Trophoblast cell (in vitro differentiated cells and primary cell): ENCODE measurements at regions not wholly inside any gene's neighbourhood (a gene's known extent, or its start where the extent isn't known, plus 50 kb on each side); places are given as distances from the start of the nearest gene placed in this dataset.

Experiments
- DNase-seq, 2 donors: peaks; one replicate each; pipeline ENCODE4 v3.0.0-alpha.2; 2016
- H2AFZ ChIP-seq: 2 replicates; pipeline ENCODE4 v1.6.1; 2013; ENCODE audit warnings: low read length, moderate library complexity, mild to moderate bottlenecking; ENCODE audit not compliant: insufficient read depth, poor library complexity
- H2AK5ac ChIP-seq: 2 replicates; pipeline ENCODE4 v1.6.1; 2013; ENCODE audit warnings: mild to moderate bottlenecking, low read length
- H2BK120ac ChIP-seq: 2 replicates; pipeline ENCODE4 v1.6.1; 2013; ENCODE audit warnings: low read length, mild to moderate bottlenecking, moderate library complexity; ENCODE audit not compliant: insufficient read depth, poor library complexity
- H2BK12ac ChIP-seq: 2 replicates; pipeline ENCODE4 v1.6.1; 2013; ENCODE audit warnings: mild to moderate bottlenecking, low read length, moderate library complexity
- H2BK5ac ChIP-seq: 2 replicates; pipeline ENCODE4 v1.6.1; 2013; ENCODE audit warnings: low read length, low read depth, moderate library complexity, mild to moderate bottlenecking; ENCODE audit not compliant: poor library complexity
- H3K14ac ChIP-seq: 2 replicates; pipeline ENCODE4 v1.6.1; 2013; ENCODE audit warnings: mild to moderate bottlenecking, low read length
- H3K18ac ChIP-seq: 2 replicates; pipeline ENCODE4 v1.6.1; 2013; ENCODE audit warnings: mild to moderate bottlenecking, low read length
- H3K23ac ChIP-seq: 2 replicates; pipeline ENCODE4 v1.6.1; 2013; ENCODE audit warnings: low read length
- H3K27ac ChIP-seq: 2 replicates; pipeline ENCODE4 v1.5.1; 2013; ENCODE audit warnings: low read depth, mild to moderate bottlenecking, inconsistent platforms, low read length, moderate library complexity
- H3K27me3 ChIP-seq: 2 replicates; pipeline ENCODE4 v1.6.1; 2013; ENCODE audit warnings: inconsistent platforms, mild to moderate bottlenecking, low read length, moderate library complexity; ENCODE audit not compliant: insufficient read depth
- H3K36me3 ChIP-seq, 2 experiments: 1 replicate in 1 of 2; 2 replicates in 1 of 2; pipeline ENCODE4 v1.6.1; 2013; ENCODE audit warnings: low read length in 2 of 2, mild to moderate bottlenecking in 2 of 2, moderate library complexity in 1 of 2; ENCODE audit not compliant: insufficient read depth in 2 of 2, control insufficient read depth in 1 of 2
- H3K4ac ChIP-seq: 2 replicates; pipeline ENCODE4 v1.6.1; 2013; ENCODE audit warnings: low read depth, mild to moderate bottlenecking, low read length, moderate library complexity
- H3K4me1 ChIP-seq, 2 experiments: 1 replicate in 1 of 2; 2 replicates in 1 of 2; pipeline ENCODE4 v1.6.1; 2013; ENCODE audit warnings: low read length in 2 of 2, mild to moderate bottlenecking in 2 of 2, moderate library complexity in 1 of 2; ENCODE audit not compliant: insufficient read depth in 2 of 2, control insufficient read depth in 1 of 2
- H3K4me2 ChIP-seq: 2 replicates; pipeline ENCODE4 v1.6.1; 2013; ENCODE audit warnings: inconsistent platforms, mild to moderate bottlenecking, low read length, moderate library complexity
- H3K4me3 ChIP-seq: 2 replicates; pipeline ENCODE4 v1.5.1; 2013; ENCODE audit warnings: mild to moderate bottlenecking, low read depth, low read length, inconsistent platforms
- H3K79me1 ChIP-seq: one replicate; pipeline ENCODE4 v1.6.1; 2013; ENCODE audit warnings: low read length
- H3K79me2 ChIP-seq: 2 replicates; pipeline ENCODE4 v1.6.1; 2013; ENCODE audit warnings: low read length, mild to moderate bottlenecking; ENCODE audit not compliant: control insufficient read depth, insufficient read depth, poor library complexity
- H3K9ac ChIP-seq: 2 replicates; pipeline ENCODE4 v1.6.1; 2013; ENCODE audit warnings: mild to moderate bottlenecking, low read length
- H3K9me3 ChIP-seq: 2 replicates; pipeline ENCODE4 v1.6.1; 2013; ENCODE audit warnings: low read depth, mild to moderate bottlenecking, control low read depth, inconsistent platforms, low read length; ENCODE audit not compliant: insufficient read depth
- H4K12ac ChIP-seq: 2 replicates; pipeline ENCODE4 v1.6.1; 2013; ENCODE audit warnings: low read depth, mild to moderate bottlenecking, low read length, moderate library complexity
- H4K8ac ChIP-seq: 2 replicates; pipeline ENCODE4 v1.6.1; 2013; ENCODE audit warnings: low read depth, mild to moderate bottlenecking, low read length, moderate library complexity
- H4K91ac ChIP-seq: one replicate; pipeline ENCODE4 v1.6.1; 2013; ENCODE audit warnings: low read depth, mild to moderate bottlenecking, low read length, moderate library complexity
- WGBS: extraction: QIAGEN DNeasy Blood & Tissue Kit; methylation state at CpG from one replicate; pipeline ENCODE4 v1.1.7; 2013; ENCODE audit warnings: missing lambda C conversion rate; ENCODE audit not compliant: insufficient read length, insufficient coverage; ENCODE audit errors: extremely low coverage; 5-methylcytosine and 5-hydroxymethylcytosine counted together

- Histone ChIP-seq H3K4me2 (no peak overlapping the region), H2BK12ac (no peak overlapping the region), H3K23ac (no peak overlapping the region), H3K14ac (no peak overlapping the region), H2BK5ac (no peak overlapping the region), H4K91ac (no peak overlapping the region), H2BK120ac (no peak overlapping the region), H3K79me2 (no peaks in the 10 kb centered on the region), H3K27ac (no peak overlapping the region), H4K8ac (no peak overlapping the region), H3K36me3 (no peaks in the 10 kb centered on the region), H3K9ac (no peak overlapping the region), H4K12ac (no peak overlapping the region), H2AK5ac (no peak overlapping the region), H3K4ac (no peak overlapping the region), H3K18ac (no peak overlapping the region), H3K79me1 (no peaks in the 10 kb centered on the region), H2AFZ (no peak overlapping the region), H3K27me3 (no peaks in the 10 kb centered on the region), H3K9me3 (no peaks in the 10 kb centered on the region), H3K4me3 (no peak overlapping the region), H3K4me1 (no peaks in the 10 kb centered on the region)
- DNase-seq: no peak
- no CpG with 5 or more reads among the region's 4 CpGs for WGBS
These were observed 57.0 kb upstream of the PRKCQ start for GRCh38 chr10:6637053-6637452.

- Histone ChIP-seq H3K36me3 (no peaks in the 10 kb centered on the region), H3K4me1 (no peaks in the 10 kb centered on the region), H2BK120ac (no peak overlapping the region), H3K18ac (no peak overlapping the region), H4K8ac (no peak overlapping the region), H3K9ac (no peak overlapping the region), H2AK5ac (no peak overlapping the region), H3K27ac (no peak overlapping the region), H3K9me3 (no peaks in the 10 kb centered on the region), H3K4ac (no peak overlapping the region), H4K91ac (no peak overlapping the region), H3K4me3 (no peak overlapping the region), H3K4me2 (no peak overlapping the region), H2AFZ (no peak overlapping the region), H3K14ac (no peak overlapping the region), H3K79me1 (no peaks in the 10 kb centered on the region), H2BK5ac (no peak overlapping the region), H3K79me2 (no peaks in the 10 kb centered on the region), H3K23ac (no peak overlapping the region), H2BK12ac (no peak overlapping the region), H4K12ac (no peak overlapping the region), H3K27me3 (no peaks in the 10 kb centered on the region)
- no peak for DNase-seq
- WGBS: no CpG with 5 or more reads among the region's 2 CpGs
These were observed 55.7 kb upstream of the PRKCQ start for GRCh38 chr10:6635784-6636183.
